GM12878 (cell line): ENCODE measurements at regions not wholly inside any gene's neighbourhood (a gene's known extent, or its start where the extent isn't known, plus 50 kb on each side); places are given as distances from the start of the nearest gene placed in this dataset.

ENCODE experiments used
- ATAC-seq: fragments of 200-7000 bp; cut with Tn5 transposase; 3 replicates; pipeline ENCODE4 v1.9.1; 2020; ENCODE audit warnings: mild to moderate bottlenecking, moderate library complexity
- BruUV-seq: library from RNA; stranded (reverse); fragments of 400-500 nt; replicated peaks from 2 replicates; lab custom pipeline; 2021; lab: Mats Ljungman, UMichigan
- CTCF ChIA-PET: fragments of 300-600 bp; sonication (Branson Sonifier 250); formaldehyde crosslinking; extraction: SDS; loops from one replicate; lab custom pipeline; 2021; ENCODE audit warnings: inconsistent platforms; lab: Yijun Ruan, JAX
- POLR2A ChIA-PET: fragments of 350-600 bp; formaldehyde crosslinking; extraction: SDS; loops from one replicate; lab custom pipeline; 2021; ENCODE audit warnings: inconsistent platforms; lab: Charles Lee
- RAD21 ChIA-PET: fragments of 300-600 bp; sonication (Branson Sonifier 250); formaldehyde crosslinking; loops from one replicate; lab custom pipeline; 2023; ENCODE audit warnings: antibody characterized with exemption; ENCODE audit not compliant: unreplicated experiment; lab: Charles Lee
- SMC1A ChIA-PET: fragments of 300-600 bp; sonication (Branson Sonifier 250); formaldehyde crosslinking; loops from one replicate; lab custom pipeline; 2023; ENCODE audit not compliant: unreplicated experiment, uncharacterized antibody; lab: Charles Lee
- DNase-seq: peaks from one replicate; pipeline ENCODE4 v3.0.0-alpha.2; 2011; ENCODE audit warnings: low read depth, low spot score
- FAIRE-seq: peaks from 3 replicates; lab custom pipeline; 2011; peaks lifted over from hg19 to GRCh38; lab: Jason Lieb, UNC
- H2AFZ ChIP-seq: 2 replicates; pipeline ENCODE4 v1.6.0; 2011; ENCODE audit warnings: low read depth, low read length, control low read depth; ENCODE audit not compliant: control insufficient read depth
- H3K27ac ChIP-seq: 2 replicates; pipeline ENCODE4 v1.5.1; 2011; ENCODE audit warnings: control low read depth; ENCODE audit not compliant: control insufficient read depth, insufficient read depth
- H3K27me3 ChIP-seq, 2 experiments: replicated peaks in 1 of 2; 2 replicates each; pipeline versions ENCODE4 v1.6.0 to v1.6.1; 2011; ENCODE audit warnings: low read length in 1 of 2; ENCODE audit not compliant: control insufficient read depth in 2 of 2, insufficient read depth in 2 of 2
- H3K36me3 ChIP-seq, 2 experiments: 2 replicates each; pipeline ENCODE4 v1.5.1; 2011; ENCODE audit warnings: low read length in 1 of 2; ENCODE audit not compliant: control insufficient read depth in 2 of 2, insufficient read depth in 2 of 2
- H3K4me1 ChIP-seq: 2 replicates; pipeline ENCODE4 v1.6.1; 2011; ENCODE audit warnings: mild to moderate bottlenecking, low read length, moderate library complexity, mixed read lengths; ENCODE audit not compliant: control insufficient read depth, insufficient read depth
- H3K4me2 ChIP-seq: 2 replicates; pipeline ENCODE4 v1.6.0; 2011; ENCODE audit warnings: control low read depth; ENCODE audit not compliant: control insufficient read depth, insufficient read depth
- H3K4me3 ChIP-seq: fragments of 200-600 bp; sonication (generic); 2 replicates; pipeline ENCODE4 v1.5.1; 2016
- H3K79me2 ChIP-seq: 2 replicates; pipeline ENCODE4 v1.6.0; 2011; ENCODE audit warnings: low read length; ENCODE audit not compliant: control insufficient read depth, insufficient read depth
- H3K9ac ChIP-seq: 2 replicates; pipeline ENCODE4 v1.8.0; 2011; ENCODE audit warnings: low read length, control low read depth, mixed read lengths; ENCODE audit not compliant: control insufficient read depth, insufficient read depth
- H3K9me3 ChIP-seq: replicated peaks from 3 replicates; pipeline ENCODE4 v1.5.1; 2011; ENCODE audit warnings: mild to moderate bottlenecking, low read length; ENCODE audit not compliant: control insufficient read depth, insufficient read depth
- H4K20me1 ChIP-seq: 2 replicates; pipeline ENCODE4 v1.6.0; 2011; ENCODE audit not compliant: control insufficient read depth, insufficient read depth
- CREB1 ChIP-seq: IDR thresholded peaks from 2 replicates; pipeline ENCODE4 v1.6.1; 2012; ENCODE audit warnings: low read depth, mild to moderate bottlenecking, inconsistent platforms
- KDM1A ChIP-seq: fragments of 200-600 bp; sonication (generic); IDR thresholded peaks from 2 replicates; pipeline ENCODE4 v1.6.1; 2016; ENCODE audit warnings: borderline replicate concordance
- PML ChIP-seq: IDR thresholded peaks from 2 replicates; pipeline ENCODE4 v1.6.1; 2012; ENCODE audit warnings: low read length, inconsistent platforms
- POLR2A ChIP-seq: IDR thresholded peaks from 2 replicates; pipeline ENCODE4 v1.6.1; 2011; ENCODE audit warnings: low read depth, mild to moderate bottlenecking, low read length
- POU2F2 ChIP-seq: IDR thresholded peaks from 3 replicates; pipeline ENCODE4 v1.6.1; 2011; ENCODE audit warnings: low read depth, mild to moderate bottlenecking, low read length, borderline replicate concordance
- RAD51 ChIP-seq: fragments of 450-650 bp; IDR thresholded peaks from 2 replicates; pipeline ENCODE4 v1.6.1; 2016; ENCODE audit warnings: moderate library complexity, mild to moderate bottlenecking, inconsistent platforms
- SIX5 ChIP-seq: IDR thresholded peaks from 2 replicates; pipeline ENCODE4 v1.6.1; 2011; ENCODE audit warnings: mild to moderate bottlenecking, low read depth, low read length, moderate library complexity; ENCODE audit not compliant: severe bottlenecking
- SUPT20H ChIP-seq: IDR thresholded peaks from 2 replicates; pipeline ENCODE4 v1.6.1; 2011; ENCODE audit warnings: low read depth, mild to moderate bottlenecking, low read length, moderate library complexity, borderline replicate concordance; ENCODE audit not compliant: control insufficient read depth
- ZBTB11 ChIP-seq: fragments of 450-650 bp; formaldehyde crosslinking; IDR thresholded peaks from 2 replicates; pipeline ENCODE4 v1.5.0; 2022; ENCODE audit warnings: mild to moderate bottlenecking, missing genetic modification characterization
- WGBS: methylation state at CpG from one replicate; pipeline ENCODE4 v1.1.6; 2016; ENCODE audit warnings: low lambda C conversion rate; ENCODE audit not compliant: insufficient replicate concordance, insufficient coverage; ENCODE audit errors: missing lambda C conversion rate; 5-methylcytosine and 5-hydroxymethylcytosine counted together
- in situ Hi-C: fragments of 300-500 bp; cut with MboI; formaldehyde crosslinking; loops from 9 replicates; pipeline ENCODE4 v1.14.3; 2018; ENCODE audit warnings: mixed read lengths
- intact Hi-C: fragments of 100-400 bp; cut with micrococcal nuclease; formaldehyde crosslinking; loops from one replicate; pipeline ENCODE4 v1.14.2; 2022; ENCODE audit not compliant: unreplicated experiment
- TF ChIP-seq, protein P1 (sequence below): fragments of 450-650 bp; IDR thresholded peaks from 2 replicates; pipeline ENCODE4 v1.6.1; 2014; ENCODE audit warnings: mild to moderate bottlenecking

- no peaks in the 10 kb centered on the region for H3K79me2 ChIP-seq
- H4K20me1 ChIP-seq, result no peaks in the 10 kb centered on the region
- no peaks in the 10 kb centered on the region for H3K9me3 ChIP-seq
- ChIA-PET RAD21 (no interaction called here), POLR2A (no interaction called here), CTCF (no interaction called here), SMC1A (no interaction called here)
- no peak overlapping the region for H3K9ac ChIP-seq
- H3K4me1 ChIP-seq, result no peaks in the 10 kb centered on the region
- 3% methylated on average over 2 of the region's 2 CpGs for WGBS
- H3K36me3 ChIP-seq, result no peaks in the 10 kb centered on the region
- H3K4me2 ChIP-seq, result no peak overlapping the region
- no peak for DNase-seq
- no peak overlapping the region for H3K4me3 ChIP-seq
- no peak overlapping the region for H3K27ac ChIP-seq
- no TSS peak for BruUV-seq
- no peaks in the 10 kb centered on the region for H3K27me3 ChIP-seq
- TF ChIP-seq PML (no peak), SUPT20H (no peak), KDM1A (no peak), SIX5 (no peak), POLR2A (no peak), CREB1 (no peak), ZBTB11 (CRISPR knock-in tag) (no peak), RAD51 (no peak), POU2F2 (no peak)
- TF ChIP-seq, protein P1, sequence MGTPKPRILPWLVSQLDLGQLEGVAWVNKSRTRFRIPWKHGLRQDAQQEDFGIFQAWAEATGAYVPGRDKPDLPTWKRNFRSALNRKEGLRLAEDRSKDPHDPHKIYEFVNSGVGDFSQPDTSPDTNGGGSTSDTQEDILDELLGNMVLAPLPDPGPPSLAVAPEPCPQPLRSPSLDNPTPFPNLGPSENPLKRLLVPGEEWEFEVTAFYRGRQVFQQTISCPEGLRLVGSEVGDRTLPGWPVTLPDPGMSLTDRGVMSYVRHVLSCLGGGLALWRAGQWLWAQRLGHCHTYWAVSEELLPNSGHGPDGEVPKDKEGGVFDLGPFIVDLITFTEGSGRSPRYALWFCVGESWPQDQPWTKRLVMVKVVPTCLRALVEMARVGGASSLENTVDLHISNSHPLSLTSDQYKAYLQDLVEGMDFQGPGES, result no peak
- no peak for FAIRE-seq
- intact Hi-C loops, result no loop called here
- no peak overlapping the region for H2AFZ ChIP-seq
- in situ Hi-C loops, result no loop called here
- no peak for ATAC-seq
These were observed 412.1 kb downstream of the CENPC start for GRCh38 chr4:67133162-67133561.
